K562 (cell line): ENCODE measurements at regions not wholly inside any gene's neighbourhood (a gene's known extent, or its start where the extent isn't known, plus 50 kb on each side); places are given as distances from the start of the nearest gene placed in this dataset.
A peak's percentile ranks its signal among the peaks of the same experiment; 100 is the strongest.

Source experiments
- ARID1B ChIP-seq: fragments of 450-650 bp; IDR thresholded peaks from 2 replicates; pipeline ENCODE4 v1.6.1; 2016; ENCODE audit warnings: antibody characterized with exemption, mild to moderate bottlenecking, inconsistent platforms
- CBX1 ChIP-seq: sonication (generic); IDR thresholded peaks from 2 replicates; pipeline ENCODE4 v1.6.1; 2016; ENCODE audit warnings: antibody characterized with exemption, low read depth, mild to moderate bottlenecking
- E2F1 ChIP-seq: sonication (generic); formaldehyde crosslinking; IDR thresholded peaks from 2 replicates; pipeline ENCODE4 v1.8.1; 2023; ENCODE audit warnings: mild to moderate bottlenecking, missing genetic modification reagents, moderate library complexity
- ERF ChIP-seq: fragments of 450-650 bp; formaldehyde crosslinking; IDR thresholded peaks from 2 replicates; pipeline ENCODE4 v1.4.0; 2020; ENCODE audit warnings: mild to moderate bottlenecking, mixed read lengths
- ETV5 ChIP-seq: sonication (generic); formaldehyde crosslinking; IDR thresholded peaks from 2 replicates; pipeline ENCODE4 v1.4.0; 2020; ENCODE audit warnings: low read depth, mild to moderate bottlenecking, missing genetic modification reagents
- FOS ChIP-seq: IDR thresholded peaks from 3 replicates; pipeline ENCODE4 v1.6.1; 2011; ENCODE audit not compliant: insufficient read length; ENCODE audit errors: extremely low read depth
- GTF2A2 ChIP-seq: IDR thresholded peaks from 2 replicates; pipeline ENCODE4 v1.6.1; 2016; ENCODE audit warnings: mild to moderate bottlenecking, missing genetic modification characterization, missing compliant biosample characterization
- HEY1 ChIP-seq: fragments of 250-450 bp; sonication (Bioruptor Pico); IDR thresholded peaks from 2 replicates; pipeline ENCODE4 v1.5.0; 2020; ENCODE audit warnings: mild to moderate bottlenecking, moderate library complexity, borderline replicate concordance
- KDM1A ChIP-seq, 2 experiments: fragments of 450-650 bp; IDR thresholded peaks; 2 replicates each; pipeline ENCODE4 v1.6.1; 2016; ENCODE audit warnings: mild to moderate bottlenecking in 2 of 2
- MAFF ChIP-seq: IDR thresholded peaks from 2 replicates; pipeline ENCODE4 v1.6.1; 2012; ENCODE audit warnings: low read length, improper control_type of control experiment
- NFE2 ChIP-seq: IDR thresholded peaks from 2 replicates; pipeline ENCODE4 v1.6.1; 2014; ENCODE audit warnings: antibody characterized with exemption, low read depth
- NFXL1 ChIP-seq: fragments of 450-650 bp; formaldehyde crosslinking; IDR thresholded peaks from 2 replicates; pipeline ENCODE4 v1.4.0; 2021; ENCODE audit warnings: mild to moderate bottlenecking
- NR1H2 ChIP-seq: sonication (generic); formaldehyde crosslinking; IDR thresholded peaks from 2 replicates; pipeline ENCODE4 v1.4.0; 2020; ENCODE audit warnings: mild to moderate bottlenecking, missing genetic modification reagents
- SUPT5H ChIP-seq: fragments of 450-650 bp; IDR thresholded peaks from 2 replicates; pipeline ENCODE4 v1.6.1; 2016
- TAF1 ChIP-seq: IDR thresholded peaks from 2 replicates; pipeline ENCODE4 v1.6.1; 2011; ENCODE audit warnings: mild to moderate bottlenecking, low read length, moderate library complexity; ENCODE audit not compliant: insufficient read depth, control insufficient read depth, severe bottlenecking; ENCODE audit errors: extremely low read depth
- TAF9B ChIP-seq: fragments of 450-650 bp; IDR thresholded peaks from 2 replicates; pipeline ENCODE4 v1.6.1; 2018; ENCODE audit warnings: mild to moderate bottlenecking; ENCODE audit not compliant: partially characterized antibody
- TEAD1 ChIP-seq, 2 experiments: fragments of 450-650 bp in 1 of 2; sonication (generic) in 1 of 2; formaldehyde crosslinking; IDR thresholded peaks; 2 replicates each; pipeline versions ENCODE4 v1.4.0 to v1.8.0; 2020 to 2022; ENCODE audit warnings: mild to moderate bottlenecking in 2 of 2, missing genetic modification reagents in 1 of 2
- THRB ChIP-seq: fragments of 450-650 bp; formaldehyde crosslinking; conservative IDR thresholded peaks from 2 replicates; pipeline ENCODE4 v1.4.0; 2022; ENCODE audit warnings: mild to moderate bottlenecking, missing genetic modification characterization
- USF2 ChIP-seq: sonication (generic); formaldehyde crosslinking; IDR thresholded peaks from 2 replicates; pipeline ENCODE4 v1.5.0; 2020; ENCODE audit warnings: missing genetic modification reagents
- ZBTB5 ChIP-seq: fragments of 450-650 bp; IDR thresholded peaks from 2 replicates; pipeline ENCODE4 v1.6.1; 2017; ENCODE audit warnings: antibody characterized with exemption
- ZNF124 ChIP-seq: sonication (generic); formaldehyde crosslinking; IDR thresholded peaks from 2 replicates; pipeline ENCODE4 v1.8.1; 2022; ENCODE audit warnings: missing genetic modification reagents
- ZNF197 ChIP-seq: fragments of 200-800 bp; sonication (Bioruptor generic); IDR thresholded peaks from 2 replicates; pipeline ENCODE4 v1.6.1; 2016; ENCODE audit warnings: low read depth, missing genetic modification characterization, missing compliant biosample characterization
- ZNF239 ChIP-seq: fragments of 250-450 bp; sonication (Bioruptor Pico); IDR thresholded peaks from 2 replicates; pipeline ENCODE4 v1.4.0; 2020; ENCODE audit warnings: mild to moderate bottlenecking
- ZNF24 ChIP-seq: fragments of 450-650 bp; IDR thresholded peaks from 2 replicates; pipeline ENCODE4 v1.6.1; 2016
- ZNF347 ChIP-seq: fragments of 450-650 bp; formaldehyde crosslinking; IDR thresholded peaks from 2 replicates; pipeline ENCODE4 v1.4.0; 2020; ENCODE audit warnings: low read depth, mild to moderate bottlenecking, moderate library complexity
- ZNF408 ChIP-seq: fragments of 250-450 bp; sonication (Bioruptor Pico); IDR thresholded peaks from 2 replicates; pipeline ENCODE4 v1.4.0; 2020; ENCODE audit warnings: low read depth, mild to moderate bottlenecking, moderate library complexity

- TF ChIP-seq TEAD1 (CRISPR knock-in tag; IDR thresholded peaks at IDR 0.05): no peak; a peak in 1 of 4 replicates
- TF ChIP-seq ZNF239: no peak
- TF ChIP-seq ZNF124: no peak
- no peak for TF ChIP-seq FOS
- TF ChIP-seq SUPT5H: 0 out of 2 replicates have a peak, but pooled peaks have one; percentile 42
- TF ChIP-seq NFXL1 (CRISPR knock-in tag): 0 out of 2 replicates have a peak, but pooled peaks have one; percentile 14
- TF ChIP-seq ARID1B: peak; percentile 39; the same call in 1 of the 2 replicates
- TF ChIP-seq E2F1: no peak
- TF ChIP-seq ZNF197 (CRISPR knock-in tag): 0 out of 2 replicates have a peak, but pooled peaks have one; percentile 78
- TF ChIP-seq ZNF24: no peak
- TF ChIP-seq ERF (CRISPR knock-in tag): peak; percentile 55
- TF ChIP-seq THRB (CRISPR knock-in tag): no peak
- TF ChIP-seq HEY1 (CRISPR knock-in tag): no peak
- TF ChIP-seq NR1H2: peak; percentile 95; the same call in 1 of the 2 replicates
- TF ChIP-seq USF2 (CRISPR knock-in tag): no peak
- 0 out of 2 replicates have a peak, but pooled peaks have one; percentile 29 for TF ChIP-seq CBX1
- no peak for TF ChIP-seq KDM1A (IDR thresholded peaks at IDR 0.05)
- peak; percentile 64; the same call in 1 of the 2 replicates for TF ChIP-seq ETV5 (CRISPR knock-in tag)
- TF ChIP-seq ZNF347 (CRISPR knock-in tag): peak; percentile 9; the same call in 1 of the 2 replicates
- no peak for TF ChIP-seq ZBTB5
- peak; percentile 28 for TF ChIP-seq TAF9B
- TF ChIP-seq NFE2: no peak
- TF ChIP-seq GTF2A2: no peak
- no peak for TF ChIP-seq ZNF408 (CRISPR knock-in tag)
- TF ChIP-seq TAF1: peak; percentile 53
- no peak for TF ChIP-seq MAFF
Observed at GRCh38 chr3:194070634-194071409, 65.1 kb upstream of the HES1 start (continued).
